Ishikawa (cell line): ENCODE measurements at regions not wholly inside any gene's neighbourhood (a gene's known extent, or its start where the extent isn't known, plus 50 kb on each side); places are given as distances from the start of the nearest gene placed in this dataset.

Experiments used
- EGR1 ChIP-seq: IDR thresholded peaks from 2 replicates; pipeline ENCODE4 v1.6.1; 2012
- RAD21 ChIP-seq: IDR thresholded peaks from 2 replicates; pipeline ENCODE4 v1.6.1; 2012; ENCODE audit warnings: low read depth
- TAF1 ChIP-seq: IDR thresholded peaks from 2 replicates; pipeline ENCODE4 v1.6.1; 2012; ENCODE audit warnings: low read depth, mild to moderate bottlenecking
- TCF12 ChIP-seq: IDR thresholded peaks from 2 replicates; pipeline ENCODE4 v1.6.1; 2012; ENCODE audit warnings: low read depth

DNA sequence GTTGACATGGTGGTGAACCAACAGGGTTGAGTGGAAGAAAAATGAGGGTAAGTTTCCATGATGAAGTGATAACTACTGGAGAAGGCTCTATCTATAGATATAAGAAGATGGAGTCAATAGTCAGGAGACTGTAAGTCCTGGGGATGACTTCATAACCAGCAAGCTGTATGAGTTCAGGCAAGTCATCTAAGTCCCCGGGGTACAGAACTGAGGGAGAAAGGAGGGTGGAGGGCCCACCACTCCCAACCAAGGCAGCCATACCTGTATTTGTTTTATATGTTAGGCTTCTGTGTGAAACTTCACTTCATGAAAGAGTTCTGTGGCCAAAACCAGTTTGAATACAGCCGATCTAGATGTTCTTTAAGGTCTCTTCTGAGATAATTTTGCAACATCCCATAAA lies 53.3 kb upstream of the IFNE start:
- TF ChIP-seq RAD21 (no peak), TCF12 (no peak), TAF1 (no peak), EGR1 (no peak)
